Pancreas (tissue), 10 donors: ENCODE measurements at regions not wholly inside any gene's neighbourhood (a gene's known extent, or its start where the extent isn't known, plus 50 kb on each side); places are given as distances from the start of the nearest gene placed in this dataset.

ENCODE experiments used
- ATAC-seq, 4 donors: fragments of 200-7000 bp; cut with Tn5 transposase; one replicate each; pipeline versions ENCODE4 v1.8.0 to v1.9.1; 2020; ENCODE audit warnings: mild to moderate bottlenecking in 4 of 4, moderate library complexity in 4 of 4
- DNase-seq, 6 donors: peaks; one replicate each; pipeline ENCODE4 v3.0.0-alpha.2; 2020
- FAIRE-seq: peaks from 2 replicates; lab custom pipeline; 2012; peaks lifted over from hg19 to GRCh38; lab: Jason Lieb, UNC
- H3K27ac ChIP-seq, 4 donors: fragments of 200-600 bp; sonication (generic); 1 replicate in 3 of 4; 2 replicates in 1 of 4; pipeline versions ENCODE4 v1.5.0 to v1.8.0; 2020
- H3K27me3 ChIP-seq, 4 donors: fragments of 200-600 bp; one replicate each; pipeline ENCODE4 v1.8.0; 2021
- H3K36me3 ChIP-seq, 3 donors: fragments of 200-600 bp; sonication (generic) in 1 of 3; one replicate each; pipeline versions ENCODE4 v1.5.0 to v1.8.0; 2020 to 2021
- H3K4me1 ChIP-seq, 3 donors: fragments of 200-600 bp; one replicate each; pipeline ENCODE4 v1.8.0; 2021
- H3K4me3 ChIP-seq, 4 donors: fragments of 200-600 bp; sonication (generic) in 2 of 4; one replicate each; pipeline versions ENCODE4 v1.5.0 to v1.8.0; 2020 to 2021
- H3K9me3 ChIP-seq, 4 donors: fragments of 200-600 bp; one replicate each; pipeline ENCODE4 v1.8.0; 2021
- CTCF ChIP-seq, 4 donors: fragments of 200-600 bp; sonication (generic) in 3 of 4; IDR thresholded peaks; one replicate each; pipeline versions ENCODE4 v1.5.0 to v1.8.0; 2021; ENCODE audit warnings: antibody characterized with exemption in 4 of 4
- WGBS, 2 donors: extraction: QIAGEN DNeasy Blood & Tissue Kit; methylation state at CpG; one replicate each; pipeline ENCODE4 v1.1.7; 2013; 5-methylcytosine and 5-hydroxymethylcytosine counted together
- intact Hi-C, 3 donors: fragments of 100-400 bp; cut with DNase I; formaldehyde crosslinking; loops; one replicate each; pipeline versions ENCODE4 v1.11.1 to v1.14.2; 2022
- donor health status: healthy with polysubstance abuse.
- donor health status: DM: no; HTN: no; CAD: no; lungs with moderate emphysema.
- donor health status: DM: no; HTN: no; CAD: no.
- donor health status: control.
- donor health status: control.
- donor health status: Bipolar disorder and iron deficiency.
- donor health status: DM: yes; HTN: yes; CAD: no.
- donor health status: DM: no; HTN: no; CAD: no.
- donor health status: DM: no; HTN: no; CAD: no.
- donor health status: DM: yes; HTN: yes; CAD: no.

DNA sequence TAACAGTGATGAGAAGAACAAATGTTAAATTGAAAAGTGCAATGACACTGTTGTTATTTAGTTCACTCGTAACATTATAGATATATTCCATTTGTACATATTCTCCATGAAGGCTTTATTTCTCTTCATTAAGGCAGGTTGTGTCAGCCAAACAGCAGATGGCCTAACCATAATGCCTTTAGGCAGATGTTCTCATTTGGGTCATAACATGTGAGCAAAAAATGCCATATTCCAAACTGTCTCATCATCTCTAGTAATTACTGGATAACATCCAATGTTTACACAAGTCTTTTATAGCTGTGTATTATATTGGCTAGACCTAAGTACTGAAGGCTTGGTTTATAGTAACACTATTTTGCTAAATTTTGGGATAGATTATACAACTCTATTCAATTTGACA is 87.2 kb upstream of the CHODL start:
- no peak for ATAC-seq
- no peak overlapping the region for H3K4me3 ChIP-seq
- no peak for FAIRE-seq
- H3K9me3 ChIP-seq = no peaks in the 10 kb centered on the region
- no peaks in the 10 kb centered on the region for H3K36me3 ChIP-seq
- intact Hi-C loops = no loop called here
- WGBS, 2 donors = 65 to 85% methylated on average over 1 of the region's 1 CpG
- no peaks in the 10 kb centered on the region for H3K4me1 ChIP-seq
- no peak overlapping the region for H3K27ac ChIP-seq
- H3K27me3 ChIP-seq = no peaks in the 10 kb centered on the region
- no peak for DNase-seq
- no peak for TF ChIP-seq CTCF (IDR thresholded peaks at IDR 0.05)

GRCh38 chr21:18155508-18156193 is 89.0 kb upstream of the CHODL start:
- H3K27ac ChIP-seq = no peak overlapping the region
- WGBS, 2 donors = 30 to 32% methylated on average over 5 of the region's 5 CpGs
- DNase-seq (no peak), ATAC-seq (no peak), FAIRE-seq (no peak)
- H3K36me3 ChIP-seq = no peaks in the 10 kb centered on the region
- H3K9me3 ChIP-seq = no peaks in the 10 kb centered on the region
- H3K4me1 ChIP-seq = no peaks in the 10 kb centered on the region
- intact Hi-C loops = no loop called here
- no peak for TF ChIP-seq CTCF (IDR thresholded peaks at IDR 0.05)
- H3K4me3 ChIP-seq = no peak overlapping the region
- H3K27me3 ChIP-seq = no peaks in the 10 kb centered on the region

DNA sequence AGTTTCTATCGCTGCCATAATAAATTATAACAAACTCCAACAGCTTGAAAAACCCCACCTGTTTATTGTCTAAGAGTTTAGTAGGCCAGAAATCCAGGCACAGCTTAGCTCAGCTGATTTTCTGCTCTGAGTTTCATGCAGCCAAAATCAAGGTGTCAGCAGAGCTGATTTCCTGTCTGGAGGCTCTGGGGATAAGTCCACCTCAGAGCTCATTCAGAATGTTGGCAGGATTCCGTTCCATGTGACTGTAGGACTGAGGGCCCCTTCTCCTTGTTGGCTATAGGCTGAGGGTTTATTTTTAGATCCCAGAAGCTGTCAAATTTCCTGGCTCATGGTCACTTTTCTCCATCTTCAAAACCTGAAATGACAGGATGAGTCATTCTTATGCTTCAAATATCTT is 91.6 kb upstream of the CHODL start:
- FAIRE-seq (no peak), ATAC-seq (no peak), DNase-seq (no peak)
- H3K27ac ChIP-seq = no peak overlapping the region
- H3K4me3 ChIP-seq = no peak overlapping the region
- no peaks in the 10 kb centered on the region for H3K4me1 ChIP-seq
- 56 to 61% methylated on average over 2 of the region's 2 CpGs for WGBS, 2 donors
- H3K9me3 ChIP-seq = no peaks in the 10 kb centered on the region
- no peaks in the 10 kb centered on the region for H3K36me3 ChIP-seq
- H3K27me3 ChIP-seq = no peaks in the 10 kb centered on the region
- no peak for TF ChIP-seq CTCF (IDR thresholded peaks at IDR 0.05)
- intact Hi-C loops = no loop called here

DNA sequence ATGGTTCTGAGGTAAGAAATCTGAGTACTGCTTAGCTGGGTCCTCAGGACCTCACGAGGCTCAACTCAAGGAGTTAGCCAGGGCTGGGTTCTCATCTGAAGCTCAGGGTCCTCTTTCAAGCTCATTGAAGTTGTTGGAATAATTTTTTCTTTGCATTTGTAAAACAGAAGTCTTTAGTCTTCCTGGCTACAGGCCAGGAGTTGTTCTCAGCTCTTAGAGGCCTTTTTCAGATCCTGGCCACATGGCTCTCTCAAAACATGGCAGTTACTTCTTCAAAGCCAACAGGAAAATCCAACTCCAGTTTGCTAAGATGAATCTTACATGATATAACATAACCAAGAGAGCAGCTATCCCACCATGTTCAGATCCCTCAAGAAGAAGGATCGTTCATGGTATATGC is 92.3 kb upstream of the CHODL start:
- Histone ChIP-seq H3K9me3 (no peaks in the 10 kb centered on the region), H3K27me3 (no peaks in the 10 kb centered on the region), H3K27ac (no peak overlapping the region), H3K36me3 (no peaks in the 10 kb centered on the region), H3K4me1 (no peaks in the 10 kb centered on the region), H3K4me3 (no peak overlapping the region)
- intact Hi-C loops = no loop called here
- TF ChIP-seq CTCF (IDR thresholded peaks at IDR 0.05) = no peak
- DNase-seq (no peak), ATAC-seq (no peak), FAIRE-seq (no peak)
- WGBS, 2 donors = 41 to 56% methylated on average over 2 of the region's 2 CpGs

DNA sequence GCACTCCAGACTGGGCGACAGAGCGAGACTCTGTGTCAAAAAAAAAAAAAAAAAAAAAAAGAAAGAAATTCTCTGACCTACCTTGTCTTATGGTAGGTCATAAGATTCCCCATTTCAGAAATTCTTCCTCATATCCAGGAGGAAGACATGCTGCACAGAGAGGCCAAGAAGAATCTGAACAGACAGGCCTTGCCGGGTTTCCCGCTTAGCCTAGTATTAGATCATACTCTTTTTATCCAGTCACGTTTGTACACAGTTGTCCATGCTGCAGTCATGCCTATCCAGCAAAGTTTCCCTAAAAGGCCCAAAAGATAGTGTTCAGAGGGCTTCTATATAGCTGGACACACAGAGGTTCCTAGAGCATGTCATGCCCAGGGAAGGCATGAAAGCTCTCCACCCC is 93.6 kb upstream of the CHODL start:
- WGBS, 2 donors = 83 to 86% methylated on average over 5 of the region's 5 CpGs
- ATAC-seq = no peak
- no peak for FAIRE-seq
- no peak for DNase-seq
- Histone ChIP-seq H3K36me3 (no peaks in the 10 kb centered on the region), H3K4me1 (no peaks in the 10 kb centered on the region), H3K4me3 (no peak overlapping the region), H3K27me3 (no peaks in the 10 kb centered on the region), H3K9me3 (no peaks in the 10 kb centered on the region), H3K27ac (no peak overlapping the region)
- no peak for TF ChIP-seq CTCF (IDR thresholded peaks at IDR 0.05)
- intact Hi-C loops = no loop called here
